ENCODE measurements at regions not wholly inside any gene's neighbourhood (a gene's known extent, or its start where the extent isn't known, plus 50 kb on each side); places are given as distances from the start of the nearest gene placed in this dataset.

GRCh38 chr6:93751969-93752368 is 332.6 kb upstream of the EPHA7 start:
- no peak for TF ChIP-seq CSDC2 (CRISPR knock-in tag; IDR thresholded peaks at IDR 0.05)
- no peak for TF ChIP-seq ZNF565 (CRISPR knock-in tag; conservative IDR thresholded peaks at IDR 0.05; ENCODE audit: low read depth)
- TF ChIP-seq RARB (CRISPR knock-in tag; IDR thresholded peaks at IDR 0.05), result no peak
- TF ChIP-seq ZFP30 (CRISPR knock-in tag; IDR thresholded peaks at IDR 0.05), result no peak
- TF ChIP-seq TSHZ2 (CRISPR knock-in tag; IDR thresholded peaks at IDR 0.05), result no peak
- TF ChIP-seq TOX (CRISPR knock-in tag; IDR thresholded peaks at IDR 0.05; ENCODE audit: borderline replicate concordance), result no peak
- TF ChIP-seq BACH2 (CRISPR knock-in tag; IDR thresholded peaks at IDR 0.05; ENCODE audit: borderline replicate concordance), result no peak
- no peak for ATAC-seq

- ATAC-seq, result no peak
- no peak for TF ChIP-seq PPARA (CRISPR knock-in tag; IDR thresholded peaks at IDR 0.05; ENCODE audit: borderline replicate concordance)
- TF ChIP-seq ZFP3 (CRISPR knock-in tag; IDR thresholded peaks at IDR 0.05), result no peak
- no peak for TF ChIP-seq BACH2 (CRISPR knock-in tag; IDR thresholded peaks at IDR 0.05; ENCODE audit: borderline replicate concordance)
- TF ChIP-seq ARNTL (CRISPR knock-in tag; IDR thresholded peaks at IDR 0.05; ENCODE audit: borderline replicate concordance, low read depth), result no peak
- no peak for TF ChIP-seq ZNF8 (CRISPR knock-in tag; IDR thresholded peaks at IDR 0.05)
- no peak for TF ChIP-seq PATZ1 (CRISPR knock-in tag; IDR thresholded peaks at IDR 0.05; ENCODE audit: borderline replicate concordance)
- TF ChIP-seq TSHZ2 (CRISPR knock-in tag; IDR thresholded peaks at IDR 0.05), result no peak
- TF ChIP-seq ZFP30 (CRISPR knock-in tag; IDR thresholded peaks at IDR 0.05), result no peak
- TF ChIP-seq CSRNP3 (CRISPR knock-in tag; IDR thresholded peaks at IDR 0.05), result no peak
- TF ChIP-seq SNAI2 (CRISPR knock-in tag; IDR thresholded peaks at IDR 0.05), result no peak
- TF ChIP-seq ISL1 (CRISPR knock-in tag; IDR thresholded peaks at IDR 0.05), result no peak
- TF ChIP-seq TCF4 (CRISPR knock-in tag; IDR thresholded peaks at IDR 0.05; ENCODE audit: borderline replicate concordance), result no peak
- TF ChIP-seq ZC3H10 (CRISPR knock-in tag; IDR thresholded peaks at IDR 0.05), result no peak
- no peak for TF ChIP-seq GLIS3 (CRISPR knock-in tag; IDR thresholded peaks at IDR 0.05)
Observed at GRCh38 chr6:93749930-93750329, 330.6 kb upstream of the EPHA7 start.

DNA sequence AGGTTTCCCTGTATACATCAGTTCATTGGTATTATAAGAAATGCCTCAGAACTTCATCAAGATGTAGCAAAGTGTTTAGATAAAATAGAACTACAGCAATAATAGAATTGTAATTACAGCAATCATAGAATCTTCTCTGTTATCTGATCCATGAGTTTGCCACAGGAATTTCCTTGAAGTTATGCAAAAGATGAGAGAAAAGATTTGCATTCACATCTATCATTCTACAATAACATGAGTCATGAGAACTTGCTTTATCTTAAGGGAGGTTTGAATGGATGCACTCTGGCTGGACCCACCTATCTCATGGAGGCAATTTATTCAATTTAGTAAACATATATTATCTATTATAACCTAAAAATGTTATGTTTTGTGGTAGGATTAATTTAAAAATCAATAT is 329.8 kb upstream of the EPHA7 start:
- no peak for TF ChIP-seq ZFP30 (CRISPR knock-in tag; IDR thresholded peaks at IDR 0.05)
- no peak for TF ChIP-seq TCF4 (CRISPR knock-in tag; IDR thresholded peaks at IDR 0.05; ENCODE audit: borderline replicate concordance)
- TF ChIP-seq OSR1 (CRISPR knock-in tag; IDR thresholded peaks at IDR 0.05), result no peak
- ATAC-seq, result no peak

GRCh38 chr6:93746892-93747291 is 327.5 kb upstream of the EPHA7 start:
- ATAC-seq, result no peak
- TF ChIP-seq RARB (CRISPR knock-in tag; IDR thresholded peaks at IDR 0.05), result no peak
- TF ChIP-seq CSDC2 (CRISPR knock-in tag; IDR thresholded peaks at IDR 0.05), result no peak
- no peak for TF ChIP-seq TSHZ2 (CRISPR knock-in tag; IDR thresholded peaks at IDR 0.05)
- no peak for TF ChIP-seq POU6F1 (CRISPR knock-in tag; IDR thresholded peaks at IDR 0.05; ENCODE audit: borderline replicate concordance, low read depth)
- TF ChIP-seq TCF4 (CRISPR knock-in tag; IDR thresholded peaks at IDR 0.05; ENCODE audit: borderline replicate concordance), result no peak
- TF ChIP-seq BACH2 (CRISPR knock-in tag; IDR thresholded peaks at IDR 0.05; ENCODE audit: borderline replicate concordance), result no peak
- no peak for TF ChIP-seq OSR1 (CRISPR knock-in tag; IDR thresholded peaks at IDR 0.05)
- TF ChIP-seq ESRRG (CRISPR knock-in tag; IDR thresholded peaks at IDR 0.05), result no peak
- no peak for TF ChIP-seq SNAI2 (CRISPR knock-in tag; IDR thresholded peaks at IDR 0.05)
- TF ChIP-seq TOX (CRISPR knock-in tag; IDR thresholded peaks at IDR 0.05; ENCODE audit: borderline replicate concordance), result no peak
- TF ChIP-seq ZNF565 (CRISPR knock-in tag; conservative IDR thresholded peaks at IDR 0.05; ENCODE audit: low read depth), result no peak
- TF ChIP-seq ARNTL (CRISPR knock-in tag; IDR thresholded peaks at IDR 0.05; ENCODE audit: borderline replicate concordance, low read depth), result no peak
- no peak for TF ChIP-seq PPARA (CRISPR knock-in tag; IDR thresholded peaks at IDR 0.05; ENCODE audit: borderline replicate concordance)
- TF ChIP-seq ZNF70 (CRISPR knock-in tag; IDR thresholded peaks at IDR 0.05), result no peak
- TF ChIP-seq ZFP30 (CRISPR knock-in tag; IDR thresholded peaks at IDR 0.05), result no peak
- TF ChIP-seq ISL1 (CRISPR knock-in tag; IDR thresholded peaks at IDR 0.05), result no peak

Data from SK-N-SH treated with all-trans-retinoic acid at 6 μM for 48 hours (cell line).